G401 (cell line): ENCODE measurements at regions not wholly inside any gene's neighbourhood (a gene's known extent, or its start where the extent isn't known, plus 50 kb on each side); places are given as distances from the start of the nearest gene placed in this dataset.
A peak's percentile ranks its signal among the peaks of the same experiment; 100 is the strongest.
"Not testable (repeated sequence)": the region's sequence is repeated elsewhere in the genome, so short reads cannot be mapped to it uniquely, and the experiment has no call there.

Experiments used
- DNase-seq: peaks from one replicate; pipeline ENCODE4 v3.0.0-alpha.2; 2015; ENCODE audit warnings: low spot score
- in situ Hi-C: cut with HindIII; loops from 2 replicates; pipeline ENCODE4 v1.10.0; 2016; ENCODE audit warnings: low sequenced_read_pairs, mixed read lengths

DNA sequence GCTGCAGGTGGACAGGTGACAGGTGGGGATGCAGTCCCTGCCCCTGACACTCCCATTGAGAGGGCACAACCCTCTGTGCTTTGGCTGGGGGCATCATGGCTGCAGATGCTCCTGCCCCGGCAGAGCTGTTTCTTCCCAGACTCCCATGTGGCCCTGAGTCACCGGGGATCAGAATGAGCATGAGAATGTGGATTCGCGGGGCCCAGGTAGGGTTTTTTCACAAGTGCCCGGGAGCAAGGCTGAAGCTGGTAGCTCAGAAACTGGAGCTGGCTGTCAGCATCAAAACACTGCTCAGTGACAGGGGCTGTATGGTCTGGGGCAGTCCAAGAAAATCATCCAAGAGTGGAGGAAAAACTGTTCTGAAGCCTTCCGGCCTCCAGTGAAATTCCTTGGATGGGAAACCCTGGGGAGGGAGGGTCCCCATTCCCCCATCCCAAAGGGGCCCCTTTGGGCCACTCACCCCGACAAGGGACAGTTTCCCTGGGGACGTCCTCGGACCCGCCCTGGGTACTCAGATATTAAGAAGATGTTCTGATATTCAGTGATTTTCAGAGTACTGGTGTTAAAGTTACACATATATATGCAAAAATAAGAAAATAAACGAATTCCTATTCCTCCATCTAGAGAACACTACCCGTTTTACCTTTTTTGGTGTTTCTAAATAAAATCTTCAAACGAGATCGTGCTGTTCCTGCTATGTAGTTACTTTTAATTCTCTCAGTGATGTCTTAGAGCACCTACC, 120.1 kb upstream of the LPCAT1 start:
- DNase-seq: no peak
- in situ Hi-C loops: no loop called here

DNA sequence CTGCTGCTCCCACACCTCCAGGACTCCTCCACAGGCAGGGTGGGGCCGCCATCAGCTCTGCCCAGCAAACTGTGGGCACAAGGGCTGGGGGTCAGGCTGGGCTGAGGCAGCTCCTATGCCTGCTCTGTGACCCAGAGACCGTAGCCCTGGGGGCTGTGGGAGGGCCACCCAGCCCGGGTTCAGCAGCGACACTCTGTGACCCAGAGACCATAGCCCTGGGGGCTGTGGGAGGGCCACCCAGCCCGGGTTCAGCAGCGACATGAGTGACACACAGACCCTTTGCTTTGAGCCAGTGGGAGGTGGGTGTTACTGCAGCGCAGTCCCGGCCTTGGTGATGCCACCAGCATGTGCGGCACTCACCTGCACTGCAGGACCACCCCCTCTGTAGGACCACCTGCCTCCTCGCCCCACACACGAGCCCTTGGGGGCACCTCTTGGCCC, 118.9 kb upstream of the LPCAT1 start:
- no peak for DNase-seq
- in situ Hi-C loops: no loop called here

- DNase-seq: no peak
- in situ Hi-C loops: no loop called here
Observed at GRCh38 chr5:1642221-1642620, 118.5 kb upstream of the LPCAT1 start.

- in situ Hi-C loops: no loop called here
- peak; percentile 95 for DNase-seq
Observed at GRCh38 chr5:1641560-1642166, 117.9 kb upstream of the LPCAT1 start.

DNA sequence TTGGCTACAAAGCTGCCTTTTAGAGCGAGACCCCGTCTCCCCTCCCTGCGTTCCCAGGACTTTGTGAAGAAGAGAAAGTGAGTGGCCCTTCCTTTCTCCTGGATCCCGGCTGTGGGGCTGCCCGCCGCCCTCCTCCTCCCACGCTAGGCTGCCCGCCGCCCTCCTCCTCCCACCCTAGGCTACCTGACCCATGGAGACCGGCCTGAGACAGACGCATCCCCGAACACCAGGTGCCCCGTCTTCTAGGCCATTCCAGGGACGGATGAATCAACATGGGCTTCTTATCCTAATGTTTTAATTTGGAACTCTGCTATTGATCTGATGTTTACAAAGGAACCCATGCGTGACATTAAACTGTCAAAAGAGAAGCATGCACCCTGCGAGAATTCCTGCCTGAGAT, 117.3 kb upstream of the LPCAT1 start:
- DNase-seq: no peak
- in situ Hi-C loops: no loop called here

- in situ Hi-C loops: no loop called here
- no peak for DNase-seq
Observed at GRCh38 chr5:1640421-1640881, 116.7 kb upstream of the LPCAT1 start.

DNA sequence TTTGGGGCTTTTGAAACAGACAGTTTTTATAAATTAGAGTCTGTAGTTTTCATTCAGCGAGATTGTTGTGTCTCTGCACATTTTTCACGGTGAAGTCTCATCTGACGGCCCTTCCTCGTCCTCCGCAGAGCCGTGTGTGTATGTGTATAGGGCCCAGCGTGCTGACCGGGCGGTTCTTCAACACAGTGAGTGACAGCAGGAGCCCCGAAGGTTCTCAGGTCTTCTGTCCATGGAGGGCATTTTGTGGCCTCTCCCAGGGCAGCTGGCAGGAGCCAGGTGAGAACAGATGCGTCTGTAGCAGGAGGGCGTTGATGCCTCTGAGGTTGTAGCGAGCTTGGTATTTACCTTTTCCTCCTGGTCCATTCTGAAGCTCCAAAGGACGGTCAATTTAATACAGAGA, 116.0 kb upstream of the LPCAT1 start:
- DNase-seq: no peak
- in situ Hi-C loops: no loop called here

DNA sequence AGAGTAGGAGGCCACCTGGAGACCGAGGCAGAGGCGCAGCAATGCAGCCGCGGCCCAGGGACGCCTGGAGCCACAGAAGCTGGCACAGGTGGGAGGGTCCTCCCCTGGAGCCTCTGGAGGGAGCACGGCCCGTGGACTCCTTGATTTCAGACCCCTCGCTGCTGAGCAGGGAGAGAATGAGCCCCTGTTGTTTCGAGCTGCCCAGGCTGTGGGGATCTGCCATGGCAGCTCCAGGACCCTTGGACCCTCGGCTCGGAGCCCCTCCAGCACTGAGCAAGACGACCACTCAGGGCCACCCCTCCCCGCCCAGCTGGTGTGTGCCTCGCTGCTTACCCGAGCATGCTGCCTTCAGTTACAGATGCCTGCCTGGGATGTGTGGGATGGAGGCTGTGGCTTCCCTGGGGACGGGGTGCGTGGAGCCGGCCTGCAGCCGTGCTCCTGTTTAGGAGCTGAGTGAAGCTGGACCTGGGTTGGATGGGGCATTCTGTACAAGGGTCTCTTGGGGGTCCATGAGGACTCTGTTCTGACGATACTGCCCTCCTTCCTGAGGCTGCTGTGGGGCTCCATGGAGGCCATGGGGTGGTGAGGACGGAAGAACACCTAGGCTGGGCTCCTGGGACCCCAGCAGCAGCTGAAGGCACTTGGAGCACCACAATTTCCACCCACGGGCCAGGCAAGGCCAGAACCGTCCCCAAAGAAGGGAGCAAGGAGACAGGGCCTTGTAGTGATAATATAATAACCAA, 115.1 kb upstream of the LPCAT1 start:
- DNase-seq: no peak
- in situ Hi-C loops: no loop called here

GRCh38 chr5:1637639-1638481, 114.1 kb upstream of the LPCAT1 start:
- no peak for DNase-seq
- in situ Hi-C loops: no loop called here

GRCh38 chr5:1636981-1637638, 113.3 kb upstream of the LPCAT1 start:
- in situ Hi-C loops: no loop called here
- DNase-seq: no peak

- in situ Hi-C loops, DNase-seq: not testable (repeated sequence)
Observed at GRCh38 chr5:1636208-1636770, 112.5 kb upstream of the LPCAT1 start.

- DNase-seq, in situ Hi-C loops: not testable (repeated sequence)
Observed at GRCh38 chr5:1635477-1635876, 111.7 kb upstream of the LPCAT1 start.

- in situ Hi-C loops: no loop called here
- no peak for DNase-seq
Observed at GRCh38 chr5:1634337-1634661, 110.5 kb upstream of the LPCAT1 start.

DNA sequence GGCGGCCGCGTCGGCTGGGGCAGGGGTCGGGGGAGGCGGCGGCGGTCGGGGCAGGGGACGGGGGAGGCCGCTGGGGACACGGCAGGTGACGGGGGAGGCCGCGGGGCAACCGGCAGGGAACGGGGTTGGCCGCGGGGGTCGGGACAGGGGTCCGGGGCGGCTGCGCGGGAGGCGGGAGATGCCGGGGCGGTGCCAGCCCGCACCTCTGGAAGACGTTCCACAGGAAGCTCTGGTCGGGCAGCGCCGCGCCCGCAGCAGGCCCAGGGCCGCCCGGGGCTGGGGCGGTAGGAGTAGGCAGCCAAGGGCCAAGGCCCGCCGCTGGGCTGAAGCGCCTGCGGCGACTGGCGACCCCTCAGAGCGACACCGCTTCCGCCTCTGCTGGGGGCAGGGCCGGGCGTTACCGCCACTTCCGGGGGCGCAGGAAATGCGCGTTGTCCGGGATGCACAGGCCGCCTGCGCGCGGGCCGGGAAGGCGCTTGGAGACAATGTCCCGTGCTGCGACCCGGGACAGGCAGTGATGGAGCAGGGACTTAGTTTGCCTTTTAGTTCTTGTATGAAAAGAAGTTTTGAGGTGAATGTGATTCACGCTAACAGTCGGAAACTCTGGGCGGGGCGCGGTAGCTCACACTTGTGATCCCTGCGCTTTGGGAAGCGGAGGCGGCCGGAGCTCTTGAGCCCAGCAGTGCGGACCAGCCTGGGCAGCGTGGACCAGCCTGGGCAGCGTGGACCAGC, 110.0 kb upstream of the LPCAT1 start:
- DNase-seq: peak; percentile 76
- in situ Hi-C loops: no loop called here

DNA sequence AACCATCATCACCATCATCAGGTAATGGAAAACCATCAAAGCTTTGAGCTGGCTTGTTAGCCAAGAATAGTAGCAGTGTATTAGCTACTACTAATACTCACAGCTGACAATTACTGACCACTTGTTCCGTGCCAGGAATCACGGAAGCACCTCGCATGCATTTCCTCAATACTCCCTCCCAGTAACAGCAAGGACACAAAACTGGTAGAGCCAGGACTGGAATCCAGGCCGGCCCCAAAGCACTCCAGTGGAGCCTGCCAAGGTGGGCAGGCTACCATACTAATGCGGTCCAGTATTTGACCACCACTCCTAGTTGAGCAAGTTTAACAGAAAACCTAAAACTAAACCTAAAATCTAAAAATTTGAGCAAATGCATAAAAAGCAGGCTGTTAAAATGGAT, 107.2 kb upstream of the LPCAT1 start:
- DNase-seq, in situ Hi-C loops: not testable (repeated sequence)

- in situ Hi-C loops, DNase-seq: not testable (repeated sequence)
Observed at GRCh38 chr5:1626397-1626796, 102.6 kb upstream of the LPCAT1 start.

- in situ Hi-C loops, DNase-seq: not testable (repeated sequence)
Observed at GRCh38 chr5:1619531-1619930, 95.8 kb upstream of the LPCAT1 start.

GRCh38 chr5:1618296-1618865, 94.6 kb upstream of the LPCAT1 start:
- DNase-seq, in situ Hi-C loops: not testable (repeated sequence)
